GM18520 (cell line): ENCODE measurements at regions not wholly inside any gene's neighbourhood (a gene's known extent, or its start where the extent isn't known, plus 50 kb on each side); places are given as distances from the start of the nearest gene placed in this dataset.

Experiments
- ATAC-seq: cut with Tn5 transposase; IDR thresholded peaks from one replicate; pipeline ENCODE4 v1.9.1; 2021; ENCODE audit not compliant: unreplicated experiment

GRCh38 chr20:20834008-20834407, 121.6 kb upstream of the RALGAPA2 start:
- no peak for ATAC-seq

GRCh38 chr20:20832715-20833114, 120.3 kb upstream of the RALGAPA2 start:
- ATAC-seq, result no peak

- no peak for ATAC-seq
Observed at GRCh38 chr20:20831794-20832193, 119.3 kb upstream of the RALGAPA2 start.

GRCh38 chr20:20829681-20830080, 117.2 kb upstream of the RALGAPA2 start:
- ATAC-seq, result no peak

- no peak for ATAC-seq
Observed at GRCh38 chr20:20827992-20828597, 115.7 kb upstream of the RALGAPA2 start.

GRCh38 chr20:20824924-20825584, 112.6 kb upstream of the RALGAPA2 start:
- no peak for ATAC-seq

GRCh38 chr20:20823476-20823881, 111.0 kb upstream of the RALGAPA2 start:
- no peak for ATAC-seq

- no peak for ATAC-seq
Observed at GRCh38 chr20:20821484-20822260, 109.2 kb upstream of the RALGAPA2 start.

- ATAC-seq, result no peak
Observed at GRCh38 chr20:20820785-20821483, 108.5 kb upstream of the RALGAPA2 start.

GRCh38 chr20:20820104-20820503, 107.7 kb upstream of the RALGAPA2 start:
- ATAC-seq, result no peak

GRCh38 chr20:20816969-20817755, 104.7 kb upstream of the RALGAPA2 start:
- ATAC-seq, result no peak

GRCh38 chr20:20815711-20816455, 103.4 kb upstream of the RALGAPA2 start:
- no peak for ATAC-seq

GRCh38 chr20:20814685-20815084, 102.2 kb upstream of the RALGAPA2 start:
- no peak for ATAC-seq

GRCh38 chr20:20812136-20812535, 99.7 kb upstream of the RALGAPA2 start:
- ATAC-seq, result no peak

- ATAC-seq, result no peak
Observed at GRCh38 chr20:20808016-20808415, 95.6 kb upstream of the RALGAPA2 start.

- no peak for ATAC-seq
Observed at GRCh38 chr20:20806121-20807095, 94.0 kb upstream of the RALGAPA2 start.

- no peak for ATAC-seq
Observed at GRCh38 chr20:20803011-20803410, 90.6 kb upstream of the RALGAPA2 start.

GRCh38 chr20:20802328-20802727, 89.9 kb upstream of the RALGAPA2 start:
- no peak for ATAC-seq
